ENCODE measurements at regions not wholly inside any gene's neighbourhood (a gene's known extent, or its start where the extent isn't known, plus 50 kb on each side); places are given as distances from the start of the nearest gene placed in this dataset.

DNA sequence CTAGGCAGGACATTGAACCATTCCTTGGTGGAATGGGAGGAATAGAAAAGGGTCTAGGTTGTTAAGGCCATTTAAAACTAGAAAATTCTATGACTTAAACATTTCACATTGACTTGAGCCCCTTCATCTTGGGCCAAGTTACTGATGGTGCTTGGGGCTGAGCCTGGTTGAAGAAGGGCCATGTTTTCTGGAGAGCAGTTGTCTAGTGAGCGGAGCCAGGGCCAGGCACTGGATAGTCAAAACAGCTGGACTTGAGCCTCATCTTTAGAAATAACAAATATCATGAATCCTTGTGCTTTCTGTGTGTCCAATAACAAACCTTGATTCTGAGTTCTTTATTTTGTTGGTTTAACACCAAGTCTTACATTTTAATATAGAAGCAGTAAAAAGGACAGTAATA is 134.6 kb upstream of the TCF21 start:
- DNase-seq (ENCODE audit: low read depth, low spot score), result no peak

GRCh38 chr6:133756078-133756695 is 132.7 kb upstream of the TCF21 start:
- DNase-seq (ENCODE audit: low read depth, low spot score), result no peak

- DNase-seq (ENCODE audit: low read depth, low spot score), result no peak
Measured at GRCh38 chr6:133757335-133757734, 131.6 kb upstream of the TCF21 start.

- no peak for DNase-seq (ENCODE audit: low read depth, low spot score)
Measured at GRCh38 chr6:133758815-133759335, 130.0 kb upstream of the TCF21 start.

DNA sequence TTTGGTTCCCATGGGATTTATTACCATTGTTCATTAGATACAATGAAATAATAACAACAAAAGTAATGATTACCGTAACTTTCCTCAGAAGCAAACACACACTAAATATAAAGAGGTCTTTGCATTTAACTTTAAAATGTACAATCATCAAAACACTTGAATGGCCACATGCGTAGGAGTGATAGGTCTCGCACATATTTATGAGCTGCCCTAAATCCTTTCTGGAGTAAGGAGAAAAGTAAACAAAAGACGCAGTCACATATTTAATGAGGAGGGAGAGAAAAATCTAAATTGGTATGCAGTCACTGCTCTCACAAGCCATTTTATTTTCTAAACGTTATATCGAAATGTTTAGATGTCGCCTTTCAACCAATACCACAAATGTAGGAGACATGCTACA is 129.4 kb upstream of the TCF21 start:
- DNase-seq (ENCODE audit: low read depth, low spot score), result no peak

DNA sequence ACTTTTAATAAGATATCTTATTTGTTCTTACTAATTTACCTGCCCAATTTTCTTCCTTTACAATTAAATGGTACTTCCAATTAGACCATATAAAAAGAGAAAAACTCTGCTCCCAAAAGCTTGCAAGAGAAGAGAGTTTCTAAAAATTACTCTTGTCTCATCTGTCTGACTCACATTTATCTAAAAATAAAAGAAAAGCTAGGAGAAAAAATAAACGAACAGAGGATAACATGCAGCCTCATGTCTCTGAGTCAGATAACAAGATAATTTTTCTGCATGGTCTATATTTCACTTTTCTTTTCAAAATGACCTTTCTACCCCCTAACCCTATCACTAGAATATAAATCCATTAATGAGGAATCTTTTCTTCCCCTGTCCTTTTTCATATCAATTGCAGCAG is 127.2 kb upstream of the TCF21 start:
- DNase-seq (ENCODE audit: low read depth, low spot score), result no peak

- DNase-seq (ENCODE audit: low read depth, low spot score), result no peak
Measured at GRCh38 chr6:133764008-133764753, 124.7 kb upstream of the TCF21 start.

GRCh38 chr6:133764754-133765208 is 124.1 kb upstream of the TCF21 start:
- no peak for DNase-seq (ENCODE audit: low read depth, low spot score)

GRCh38 chr6:133767357-133767970 is 121.4 kb upstream of the TCF21 start:
- DNase-seq (ENCODE audit: low read depth, low spot score), result no peak

- DNase-seq (ENCODE audit: low read depth, low spot score), result no peak
Measured at GRCh38 chr6:133768656-133769295, 120.1 kb upstream of the TCF21 start.

- no peak for DNase-seq (ENCODE audit: low read depth, low spot score)
Measured at GRCh38 chr6:133769463-133769862, 119.5 kb upstream of the TCF21 start.

- no peak for DNase-seq (ENCODE audit: low read depth, low spot score)
Measured at GRCh38 chr6:133772567-133772966, 116.3 kb upstream of the TCF21 start.

- no peak for DNase-seq (ENCODE audit: low read depth, low spot score)
Measured at GRCh38 chr6:133773776-133774175, 115.1 kb upstream of the TCF21 start.

- DNase-seq (ENCODE audit: low read depth, low spot score), result no peak
Measured at GRCh38 chr6:133774356-133774755, 114.6 kb upstream of the TCF21 start.

DNA sequence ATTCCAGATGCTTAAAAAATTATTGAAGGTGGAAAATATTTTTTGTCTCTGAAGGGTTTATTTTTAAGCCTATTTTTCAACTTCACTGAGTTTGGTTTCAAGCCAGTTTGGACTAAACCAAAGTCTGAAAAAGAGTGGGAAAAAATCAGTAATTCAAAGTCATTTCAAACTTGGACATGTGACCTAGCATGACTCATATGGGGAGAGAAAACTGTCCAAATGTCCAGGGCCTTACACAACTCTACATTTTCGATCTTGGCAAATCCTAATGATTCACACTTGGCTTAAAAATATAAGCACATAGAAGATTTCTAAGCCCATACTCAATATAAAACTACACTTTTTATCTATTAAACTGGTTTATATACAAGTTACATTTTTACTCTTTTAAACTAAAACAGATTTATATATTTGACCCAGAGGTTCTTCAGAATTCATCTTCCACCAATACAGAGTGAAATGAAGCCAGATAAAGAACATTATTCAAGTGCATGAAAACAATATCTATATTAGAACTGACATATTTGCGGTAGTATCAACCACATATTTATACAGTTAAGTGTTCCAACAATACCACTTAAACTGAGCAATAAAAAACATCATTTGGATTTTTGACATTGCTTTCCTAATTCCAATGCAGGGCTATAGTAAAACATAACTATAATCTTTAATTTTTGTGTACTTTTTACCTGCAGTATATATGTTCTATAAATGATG is 110.3 kb upstream of the TCF21 start:
- DNase-seq (ENCODE audit: low read depth, low spot score), result no peak

- no peak for DNase-seq (ENCODE audit: low read depth, low spot score)
Measured at GRCh38 chr6:133779916-133780695, 108.8 kb upstream of the TCF21 start.

- DNase-seq (ENCODE audit: low read depth, low spot score), result no peak
Measured at GRCh38 chr6:133786016-133786415, 102.9 kb upstream of the TCF21 start.

DNA sequence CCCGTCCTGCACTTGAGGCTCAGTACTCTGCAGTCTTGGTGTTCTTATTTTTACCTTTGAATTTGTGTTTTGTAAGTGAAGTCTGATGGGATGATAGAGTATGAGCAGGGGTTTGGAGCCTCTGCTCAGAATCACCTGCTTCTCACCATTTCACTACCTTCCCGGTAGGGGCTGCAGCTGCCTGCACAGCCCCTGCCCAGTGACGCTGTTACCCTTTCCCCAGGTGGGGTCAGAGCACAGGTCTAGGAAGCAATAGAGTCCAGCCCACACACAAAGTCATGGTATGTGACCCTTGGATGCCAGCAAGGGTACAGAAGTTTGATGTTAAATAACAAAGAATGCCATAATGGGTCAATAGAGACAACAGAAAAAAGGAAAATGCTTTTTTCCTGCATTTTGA is 101.8 kb upstream of the TCF21 start:
- no peak for DNase-seq (ENCODE audit: low read depth, low spot score)

DNA sequence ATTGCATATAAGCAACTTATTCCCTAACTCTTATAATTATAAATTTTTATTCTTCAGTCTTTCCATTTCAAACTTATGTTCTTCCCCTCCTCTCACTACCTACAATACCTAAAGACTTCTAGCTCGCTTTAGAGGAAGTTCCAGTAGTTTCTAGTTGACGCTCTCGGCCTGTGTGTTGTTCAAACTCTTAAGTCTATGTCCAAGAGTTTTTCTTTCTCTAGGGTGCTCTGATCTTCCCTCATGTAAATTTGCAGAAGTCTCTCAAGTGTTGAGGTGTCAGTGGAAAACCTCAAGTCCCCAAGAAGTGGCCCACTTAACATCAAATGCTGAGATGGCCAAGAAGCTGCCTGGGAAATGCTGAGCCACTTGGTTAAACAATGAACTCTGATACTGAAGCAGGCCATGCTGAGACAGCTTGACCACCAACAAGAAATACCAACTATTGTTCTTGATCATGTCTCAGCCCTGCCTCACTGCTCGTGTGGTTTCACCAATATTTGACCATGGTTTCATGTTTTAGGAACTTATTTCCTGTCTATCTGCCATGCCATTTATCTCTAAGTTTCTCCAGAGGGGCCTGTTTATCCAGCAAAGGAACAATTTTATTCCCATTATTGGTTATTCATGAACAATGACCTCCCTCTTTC is 100.9 kb upstream of the TCF21 start:
- no peak for DNase-seq (ENCODE audit: low read depth, low spot score)

GRCh38 chr6:133788556-133788955 is 100.4 kb upstream of the TCF21 start:
- DNase-seq (ENCODE audit: low read depth, low spot score), result no peak

Data from brain pericyte (primary cell).